NCI-H460 (cell line): ENCODE measurements at regions not wholly inside any gene's neighbourhood (a gene's known extent, or its start where the extent isn't known, plus 50 kb on each side); places are given as distances from the start of the nearest gene placed in this dataset.
A peak's percentile ranks its signal among the peaks of the same experiment; 100 is the strongest.

ENCODE experiments used
- DNase-seq: peaks from one replicate; pipeline ENCODE4 v3.0.0-alpha.2; 2016; ENCODE audit warnings: low read depth; ENCODE audit errors: extremely low read depth

GRCh38 chr21:16563795-16564194 is 834.0 kb downstream of the USP25 start:
- no peak for DNase-seq

GRCh38 chr21:16568244-16568643 is 838.5 kb downstream of the USP25 start:
- no peak for DNase-seq

GRCh38 chr21:16568661-16569060 is 838.9 kb downstream of the USP25 start:
- DNase-seq, result no peak

- peak; percentile 60 for DNase-seq
Observed at GRCh38 chr21:16569679-16570078, 839.9 kb downstream of the USP25 start.

GRCh38 chr21:16570171-16570570 is 840.4 kb downstream of the USP25 start:
- peak; percentile 52 for DNase-seq

GRCh38 chr21:16570856-16571255 is 841.1 kb downstream of the USP25 start:
- DNase-seq, result no peak

- no peak for DNase-seq
Observed at GRCh38 chr21:16571594-16571993, 841.8 kb downstream of the USP25 start.

- no peak for DNase-seq
Observed at GRCh38 chr21:16572032-16572431, 842.2 kb downstream of the USP25 start.

GRCh38 chr21:16573578-16573977 is 843.8 kb downstream of the USP25 start:
- DNase-seq, result no peak

- DNase-seq, result no peak
Observed at GRCh38 chr21:16577975-16578374, 848.2 kb downstream of the USP25 start.

- DNase-seq, result no peak
Observed at GRCh38 chr21:16578912-16579311, 849.1 kb downstream of the USP25 start.

- no peak for DNase-seq
Observed at GRCh38 chr21:16579538-16579937, 849.8 kb downstream of the USP25 start.

GRCh38 chr21:16580661-16581060 is 850.9 kb downstream of the USP25 start:
- no peak for DNase-seq

GRCh38 chr21:16583556-16583955 is 853.8 kb downstream of the USP25 start:
- no peak for DNase-seq

GRCh38 chr21:16584756-16585155 is 855.0 kb downstream of the USP25 start:
- no peak for DNase-seq

GRCh38 chr21:16585896-16586295 is 856.1 kb downstream of the USP25 start:
- no peak for DNase-seq

- peak; percentile 85 for DNase-seq
Observed at GRCh38 chr21:16587141-16587581, 857.4 kb downstream of the USP25 start.

- no peak for DNase-seq
Observed at GRCh38 chr21:16587681-16588375, 858.0 kb downstream of the USP25 start.

- peak; percentile 81 for DNase-seq
Observed at GRCh38 chr21:16588433-16588860, 858.7 kb downstream of the USP25 start.

GRCh38 chr21:16589006-16589898 is 859.5 kb downstream of the USP25 start:
- DNase-seq, result no peak

- no peak for DNase-seq
Observed at GRCh38 chr21:16590186-16590585, 860.4 kb downstream of the USP25 start.
